PC-3 (cell line): ENCODE measurements at regions not wholly inside any gene's neighbourhood (a gene's known extent, or its start where the extent isn't known, plus 50 kb on each side); places are given as distances from the start of the nearest gene placed in this dataset.

ENCODE experiments used
- EZH2 ChIP-seq: fragments of 300-600 bp; sonication (generic); IDR thresholded peaks from one replicate; pipeline ENCODE4 v1.6.1; 2017; ENCODE audit warnings: antibody characterized with exemption, mild to moderate bottlenecking, low read length; ENCODE audit not compliant: unreplicated experiment
- EZH2phosphoT487 ChIP-seq: fragments of 300-600 bp; sonication (generic); IDR thresholded peaks from 2 replicates; pipeline ENCODE4 v1.6.1; 2018; ENCODE audit warnings: mild to moderate bottlenecking, antibody characterized with exemption, low read length, borderline replicate concordance
- TF ChIP-seq, protein P1 (sequence below): fragments of 300-600 bp; sonication (generic); conservative IDR thresholded peaks from 2 replicates; pipeline ENCODE4 v1.5.1; 2017; ENCODE audit warnings: antibody characterized with exemption, low read depth, mild to moderate bottlenecking, low read length

DNA sequence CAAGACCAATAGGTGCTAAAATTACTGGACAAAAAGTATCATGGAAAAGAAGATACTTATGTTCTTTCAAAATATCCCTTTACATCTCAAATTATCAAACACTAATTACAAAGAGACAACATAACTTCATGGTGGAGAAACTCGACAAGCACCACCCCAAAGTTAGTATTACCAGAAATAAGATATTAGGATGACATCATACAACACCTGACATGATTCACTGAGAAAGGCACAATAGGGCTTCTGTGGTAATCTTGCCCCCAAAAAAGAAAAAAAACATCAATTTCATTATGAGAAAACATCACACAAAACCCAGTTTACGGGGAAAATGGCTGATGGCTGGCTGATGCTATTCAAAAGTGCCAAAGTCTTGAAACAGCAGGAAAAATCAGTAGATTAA is 1781.7 kb upstream of the PCDH10 start:
- TF ChIP-seq, protein P1, sequence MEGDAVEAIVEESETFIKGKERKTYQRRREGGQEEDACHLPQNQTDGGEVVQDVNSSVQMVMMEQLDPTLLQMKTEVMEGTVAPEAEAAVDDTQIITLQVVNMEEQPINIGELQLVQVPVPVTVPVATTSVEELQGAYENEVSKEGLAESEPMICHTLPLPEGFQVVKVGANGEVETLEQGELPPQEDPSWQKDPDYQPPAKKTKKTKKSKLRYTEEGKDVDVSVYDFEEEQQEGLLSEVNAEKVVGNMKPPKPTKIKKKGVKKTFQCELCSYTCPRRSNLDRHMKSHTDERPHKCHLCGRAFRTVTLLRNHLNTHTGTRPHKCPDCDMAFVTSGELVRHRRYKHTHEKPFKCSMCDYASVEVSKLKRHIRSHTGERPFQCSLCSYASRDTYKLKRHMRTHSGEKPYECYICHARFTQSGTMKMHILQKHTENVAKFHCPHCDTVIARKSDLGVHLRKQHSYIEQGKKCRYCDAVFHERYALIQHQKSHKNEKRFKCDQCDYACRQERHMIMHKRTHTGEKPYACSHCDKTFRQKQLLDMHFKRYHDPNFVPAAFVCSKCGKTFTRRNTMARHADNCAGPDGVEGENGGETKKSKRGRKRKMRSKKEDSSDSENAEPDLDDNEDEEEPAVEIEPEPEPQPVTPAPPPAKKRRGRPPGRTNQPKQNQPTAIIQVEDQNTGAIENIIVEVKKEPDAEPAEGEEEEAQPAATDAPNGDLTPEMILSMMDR: no peak
- no peak for TF ChIP-seq EZH2
- no peak for TF ChIP-seq EZH2phosphoT487
